ENCODE measurements at regions not wholly inside any gene's neighbourhood (a gene's known extent, or its start where the extent isn't known, plus 50 kb on each side); places are given as distances from the start of the nearest gene placed in this dataset.

GRCh38 chr6:22888163-22888752 lies 318.9 kb downstream of the HDGFL1 start:
- FAIRE-seq = no peak

GRCh38 chr6:22891934-22892333 lies 322.6 kb downstream of the HDGFL1 start:
- FAIRE-seq = no peak

GRCh38 chr6:22892452-22892851 lies 323.1 kb downstream of the HDGFL1 start:
- FAIRE-seq = no peak

GRCh38 chr6:22896696-22897095 lies 327.3 kb downstream of the HDGFL1 start:
- no peak for FAIRE-seq

- no peak for FAIRE-seq
Observed at GRCh38 chr6:22899426-22899825, 330.1 kb downstream of the HDGFL1 start.

GRCh38 chr6:22903826-22904225 lies 334.5 kb downstream of the HDGFL1 start:
- no peak for FAIRE-seq

GRCh38 chr6:22904431-22904830 lies 335.1 kb downstream of the HDGFL1 start:
- no peak for FAIRE-seq

GRCh38 chr6:22906091-22906549 lies 336.8 kb downstream of the HDGFL1 start:
- no peak for FAIRE-seq

- FAIRE-seq = no peak
Observed at GRCh38 chr6:22907085-22907484, 337.7 kb downstream of the HDGFL1 start.

- FAIRE-seq = no peak
Observed at GRCh38 chr6:22910370-22910769, 341.0 kb downstream of the HDGFL1 start.

- no peak for FAIRE-seq
Observed at GRCh38 chr6:22913612-22914011, 344.2 kb downstream of the HDGFL1 start.

- FAIRE-seq = no peak
Observed at GRCh38 chr6:22917344-22917743, 348.0 kb downstream of the HDGFL1 start.

GRCh38 chr6:22921828-22922227 lies 352.5 kb downstream of the HDGFL1 start:
- no peak for FAIRE-seq

GRCh38 chr6:22925304-22925835 lies 356.0 kb downstream of the HDGFL1 start:
- no peak for FAIRE-seq

- FAIRE-seq = no peak
Observed at GRCh38 chr6:22925920-22926789, 356.8 kb downstream of the HDGFL1 start.

- no peak for FAIRE-seq
Observed at GRCh38 chr6:22926790-22927354, 357.5 kb downstream of the HDGFL1 start.

GRCh38 chr6:22928775-22929174 lies 359.4 kb downstream of the HDGFL1 start:
- no peak for FAIRE-seq

- FAIRE-seq = no peak
Observed at GRCh38 chr6:22929311-22929985, 360.1 kb downstream of the HDGFL1 start.

- FAIRE-seq = no peak
Observed at GRCh38 chr6:22940581-22941290, 371.4 kb downstream of the HDGFL1 start.

- no peak for FAIRE-seq
Observed at GRCh38 chr6:22942403-22942802, 373.0 kb downstream of the HDGFL1 start.

- no peak for FAIRE-seq
Observed at GRCh38 chr6:22943327-22943726, 374.0 kb downstream of the HDGFL1 start.

GRCh38 chr6:22949967-22950366 lies 380.6 kb downstream of the HDGFL1 start:
- FAIRE-seq = no peak

All from G401.6 (cell line).